Cardiac fibroblast (primary cell): ENCODE measurements at regions not wholly inside any gene's neighbourhood (a gene's known extent, or its start where the extent isn't known, plus 50 kb on each side); places are given as distances from the start of the nearest gene placed in this dataset.

Source experiments
- DNase-seq, 2 donors: peaks; one replicate each; pipeline versions ENCODE4 v3.0.0 to v3.0.0-alpha.2; 2010; ENCODE audit warnings: low read depth in 2 of 2
- H3K4me3 ChIP-seq, 2 donors: replicated peaks in 1 of 2; 1 replicate in 1 of 2; 2 replicates in 1 of 2; pipeline ENCODE4 v1.5.1; 2011; ENCODE audit warnings: low read depth in 2 of 2, low read length in 2 of 2, mild to moderate bottlenecking in 2 of 2, moderate library complexity in 1 of 2
- CTCF ChIP-seq: IDR thresholded peaks from one replicate; pipeline ENCODE4 v1.5.1; 2011; ENCODE audit warnings: low read depth, mild to moderate bottlenecking, low read length, inconsistent platforms

- no peak for TF ChIP-seq CTCF
- no peak for DNase-seq
- H3K4me3 ChIP-seq: no peak overlapping the region
Observed at GRCh38 chrX:15931362-15931761, 76.7 kb upstream of the AP1S2 start.

GRCh38 chrX:15930585-15930984, 76.0 kb upstream of the AP1S2 start:
- peak; percentile 32 for TF ChIP-seq CTCF
- H3K4me3 ChIP-seq: no peak overlapping the region
- peak; percentile 46 to 66 for DNase-seq

- no peak overlapping the region for H3K4me3 ChIP-seq
- TF ChIP-seq CTCF: no peak
- no peak for DNase-seq
Observed at GRCh38 chrX:15929194-15929593, 74.6 kb upstream of the AP1S2 start.

GRCh38 chrX:15926622-15927021, 72.0 kb upstream of the AP1S2 start:
- DNase-seq: no peak
- no peak for TF ChIP-seq CTCF
- no peak overlapping the region for H3K4me3 ChIP-seq

- DNase-seq: no peak
- TF ChIP-seq CTCF: no peak
- no peak overlapping the region for H3K4me3 ChIP-seq
Observed at GRCh38 chrX:15918003-15918402, 63.4 kb upstream of the AP1S2 start.

- no peak overlapping the region for H3K4me3 ChIP-seq
- no peak for TF ChIP-seq CTCF
- DNase-seq: peak in 1 of 2 donors; percentile 1
Observed at GRCh38 chrX:15916704-15917084, 62.1 kb upstream of the AP1S2 start.

- H3K4me3 ChIP-seq: no peak overlapping the region
- peak; percentile 12 to 18 for DNase-seq
- no peak for TF ChIP-seq CTCF
Observed at GRCh38 chrX:15915959-15916703, 61.5 kb upstream of the AP1S2 start.
